Fibroblast of pulmonary artery (primary cell): ENCODE measurements at regions not wholly inside any gene's neighbourhood (a gene's known extent, or its start where the extent isn't known, plus 50 kb on each side); places are given as distances from the start of the nearest gene placed in this dataset.

Experiments used
- DNase-seq: peaks from one replicate; pipeline ENCODE4 v3.0.0-alpha.2; 2010; ENCODE audit warnings: low read depth
- H3K4me3 ChIP-seq: replicated peaks from 2 replicates; pipeline ENCODE4 v1.5.1; 2011; ENCODE audit warnings: low read depth, mild to moderate bottlenecking, control low read depth, low read length, moderate library complexity
- TF ChIP-seq, protein P1 (sequence below): IDR thresholded peaks from 2 replicates; pipeline ENCODE4 v1.5.1; 2011; ENCODE audit warnings: mild to moderate bottlenecking, control low read depth, low read length, inconsistent platforms; ENCODE audit errors: missing control alignments

DNA sequence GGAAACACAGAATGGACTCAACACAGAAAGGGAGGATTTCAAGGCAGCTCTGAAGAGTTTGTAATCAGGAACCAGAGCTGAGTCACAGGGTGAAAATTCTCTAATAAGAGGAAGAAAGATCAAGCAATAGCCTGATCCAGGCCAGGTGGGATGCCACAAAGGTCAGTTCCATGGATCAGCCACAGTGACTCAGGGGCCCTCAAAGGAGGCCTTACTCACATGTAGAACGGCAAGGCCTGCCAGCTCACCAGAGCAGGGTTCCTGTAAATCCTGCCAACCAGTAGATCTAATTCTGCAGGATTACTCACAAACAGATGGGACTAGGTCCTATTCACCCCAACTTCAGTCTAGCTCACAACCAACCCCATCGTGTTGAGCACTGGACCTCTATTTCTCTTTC lies 78.3 kb upstream of the PPP2R3A start:
- no peak for DNase-seq
- TF ChIP-seq, protein P1, sequence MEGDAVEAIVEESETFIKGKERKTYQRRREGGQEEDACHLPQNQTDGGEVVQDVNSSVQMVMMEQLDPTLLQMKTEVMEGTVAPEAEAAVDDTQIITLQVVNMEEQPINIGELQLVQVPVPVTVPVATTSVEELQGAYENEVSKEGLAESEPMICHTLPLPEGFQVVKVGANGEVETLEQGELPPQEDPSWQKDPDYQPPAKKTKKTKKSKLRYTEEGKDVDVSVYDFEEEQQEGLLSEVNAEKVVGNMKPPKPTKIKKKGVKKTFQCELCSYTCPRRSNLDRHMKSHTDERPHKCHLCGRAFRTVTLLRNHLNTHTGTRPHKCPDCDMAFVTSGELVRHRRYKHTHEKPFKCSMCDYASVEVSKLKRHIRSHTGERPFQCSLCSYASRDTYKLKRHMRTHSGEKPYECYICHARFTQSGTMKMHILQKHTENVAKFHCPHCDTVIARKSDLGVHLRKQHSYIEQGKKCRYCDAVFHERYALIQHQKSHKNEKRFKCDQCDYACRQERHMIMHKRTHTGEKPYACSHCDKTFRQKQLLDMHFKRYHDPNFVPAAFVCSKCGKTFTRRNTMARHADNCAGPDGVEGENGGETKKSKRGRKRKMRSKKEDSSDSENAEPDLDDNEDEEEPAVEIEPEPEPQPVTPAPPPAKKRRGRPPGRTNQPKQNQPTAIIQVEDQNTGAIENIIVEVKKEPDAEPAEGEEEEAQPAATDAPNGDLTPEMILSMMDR = no peak
- no peak overlapping the region for H3K4me3 ChIP-seq

DNA sequence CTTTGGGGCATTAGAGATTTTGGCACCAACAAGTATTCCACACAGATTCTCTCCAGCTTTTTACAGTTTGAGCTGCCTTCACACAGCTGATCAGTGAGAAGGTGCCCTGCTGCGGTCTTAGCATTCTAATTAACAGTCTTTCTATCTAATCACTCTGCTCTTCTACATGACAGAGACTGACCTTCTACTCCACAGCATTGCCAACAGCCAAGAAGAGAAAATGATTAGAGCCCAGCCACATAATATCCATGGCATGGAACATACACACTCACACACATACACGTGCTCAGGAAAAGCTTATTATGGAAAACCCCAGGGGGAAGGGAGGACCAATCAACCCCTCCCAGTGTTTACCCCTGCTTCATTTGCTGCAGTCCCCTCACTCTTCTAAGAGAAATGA lies 76.1 kb upstream of the PPP2R3A start:
- no peak overlapping the region for H3K4me3 ChIP-seq
- TF ChIP-seq, protein P1 = no peak
- DNase-seq = no peak

DNA sequence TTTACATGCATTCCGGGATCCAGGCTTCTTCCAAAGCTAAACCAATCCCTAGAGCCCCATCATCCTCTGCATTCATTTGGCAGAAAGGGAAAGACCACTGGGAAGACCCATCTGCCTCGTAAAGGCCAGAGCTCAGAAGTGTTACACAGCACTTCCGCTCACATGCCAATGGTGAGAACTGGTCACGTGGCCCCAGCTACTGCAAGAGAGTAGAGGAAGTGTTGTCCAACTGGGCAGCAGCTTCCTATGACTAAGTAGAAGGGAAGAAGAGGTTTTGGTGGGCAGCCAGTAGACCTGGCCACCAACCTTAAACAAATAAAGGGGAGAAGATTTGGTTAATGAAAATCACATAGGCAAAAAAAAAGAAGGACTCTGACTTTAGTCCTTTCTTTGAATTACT lies 74.4 kb upstream of the PPP2R3A start:
- TF ChIP-seq, protein P1 = no peak
- DNase-seq = no peak
- H3K4me3 ChIP-seq = no peak overlapping the region

DNA sequence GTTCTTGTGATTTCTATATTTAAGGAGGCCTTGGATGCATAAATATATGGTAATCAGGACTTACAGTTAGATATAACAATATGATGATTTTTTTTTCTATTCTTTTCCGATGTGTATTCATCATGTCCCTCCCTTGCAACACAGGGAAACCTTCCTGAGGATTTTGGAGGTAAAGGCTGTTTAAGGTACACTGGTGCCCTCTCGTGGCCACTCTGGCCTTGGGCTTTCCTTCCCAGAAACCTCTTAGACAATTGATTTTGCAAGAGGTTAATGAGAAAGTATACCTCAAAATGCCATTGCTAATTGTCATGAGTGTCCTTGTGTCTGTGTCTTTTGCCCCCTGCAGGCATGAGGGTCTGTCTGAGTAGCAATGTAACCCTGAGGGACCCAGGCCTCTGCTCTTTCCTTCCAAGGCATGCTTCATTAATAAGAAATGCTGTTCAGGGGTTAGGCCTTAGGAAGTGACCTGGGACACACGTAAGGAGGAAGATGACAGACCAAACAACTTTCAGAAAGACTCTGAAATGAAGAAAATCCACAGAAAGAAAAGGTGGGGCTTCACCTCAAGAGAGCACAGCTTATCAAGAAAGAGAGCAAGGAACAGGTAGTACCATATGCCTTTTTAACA lies 70.3 kb upstream of the PPP2R3A start:
- H3K4me3 ChIP-seq = no peak overlapping the region
- TF ChIP-seq, protein P1 = peak; percentile 98
- peak; percentile 87 for DNase-seq

DNA sequence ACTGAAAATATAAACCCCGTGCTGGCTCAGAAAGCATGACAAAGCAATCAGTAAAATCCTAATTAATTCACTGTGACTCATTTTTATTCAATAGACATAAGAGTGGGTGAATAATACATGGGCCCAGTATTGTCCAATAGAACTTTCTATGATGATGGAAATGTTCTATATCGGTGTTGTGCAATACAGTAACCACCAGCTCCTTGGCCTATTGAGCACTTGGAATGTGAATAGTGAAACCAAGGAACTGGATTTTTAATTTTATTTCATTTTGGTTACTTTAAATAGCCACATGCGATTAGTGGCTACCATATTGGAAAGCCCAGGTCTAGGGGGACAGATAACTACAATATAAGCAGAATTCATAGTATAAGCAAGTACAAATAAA lies 69.8 kb upstream of the PPP2R3A start:
- no peak for DNase-seq
- TF ChIP-seq, protein P1 = no peak
- no peak overlapping the region for H3K4me3 ChIP-seq

DNA sequence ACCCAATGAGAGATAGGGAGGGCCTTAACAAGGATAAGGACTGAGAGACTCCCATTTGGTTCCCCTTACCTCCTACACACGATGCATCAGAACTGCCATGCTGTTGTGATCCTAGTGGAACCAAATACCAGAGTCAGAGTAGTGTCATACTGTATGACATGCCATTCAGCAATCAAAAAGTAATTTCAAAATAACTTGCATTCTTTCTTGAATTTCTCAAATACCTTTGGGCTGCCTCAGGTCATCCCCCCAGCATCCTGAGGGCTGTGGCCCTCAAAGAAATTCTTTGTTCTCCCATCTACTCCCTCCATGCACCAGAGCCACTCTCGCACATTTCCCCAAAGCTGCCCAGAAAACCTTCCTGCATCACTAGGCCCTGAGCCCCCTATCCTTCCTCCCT lies 68.9 kb upstream of the PPP2R3A start:
- H3K4me3 ChIP-seq = no peak overlapping the region
- TF ChIP-seq, protein P1 = no peak
- no peak for DNase-seq

DNA sequence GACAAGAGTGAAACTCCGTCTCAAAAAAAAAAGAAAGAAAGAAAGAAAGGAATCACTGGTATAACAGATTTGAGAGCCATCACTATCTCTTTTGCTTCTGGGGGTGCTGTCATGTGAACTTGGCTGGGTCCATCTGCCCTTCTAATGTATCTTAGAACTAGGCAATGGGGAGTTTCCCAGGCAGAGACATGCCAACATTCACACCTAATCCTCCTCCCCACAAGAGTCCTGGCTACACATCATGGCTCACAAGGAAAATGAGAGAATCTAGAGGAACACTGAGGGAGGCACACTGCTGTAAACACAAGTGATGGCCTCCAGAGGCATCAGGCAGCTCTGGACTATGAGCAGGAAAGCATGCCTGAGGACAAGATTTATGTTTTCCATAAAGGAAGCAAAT lies 67.8 kb upstream of the PPP2R3A start:
- TF ChIP-seq, protein P1 = no peak
- DNase-seq = no peak
- H3K4me3 ChIP-seq = no peak overlapping the region
